DMS53 treated with DMSO at 0.1 percent for 48 hours (cell line): ENCODE measurements at regions not wholly inside any gene's neighbourhood (a gene's known extent, or its start where the extent isn't known, plus 50 kb on each side); places are given as distances from the start of the nearest gene placed in this dataset.

Experiments used
- DNase-seq: peaks from one replicate; lab custom pipeline; 2025; ENCODE audit not compliant: unreplicated experiment; lab: John Stamatoyannopoulos, UW

GRCh38 chr11:134513585-134514120 is 101.6 kb upstream of the B3GAT1 start:
- DNase-seq = no peak

- DNase-seq = no peak
Measured at GRCh38 chr11:134512571-134513538, 100.8 kb upstream of the B3GAT1 start.

GRCh38 chr11:134512061-134512460 is 100.0 kb upstream of the B3GAT1 start:
- DNase-seq = no peak

GRCh38 chr11:134511255-134511654 is 99.2 kb upstream of the B3GAT1 start:
- no peak for DNase-seq

GRCh38 chr11:134510233-134511040 is 98.4 kb upstream of the B3GAT1 start:
- no peak for DNase-seq

GRCh38 chr11:134509381-134510232 is 97.6 kb upstream of the B3GAT1 start:
- no peak for DNase-seq

GRCh38 chr11:134508219-134508990 is 96.4 kb upstream of the B3GAT1 start:
- DNase-seq = no peak

GRCh38 chr11:134506046-134506445 is 94.0 kb upstream of the B3GAT1 start:
- DNase-seq = no peak

- no peak for DNase-seq
Measured at GRCh38 chr11:134505125-134505524, 93.1 kb upstream of the B3GAT1 start.

GRCh38 chr11:134504146-134504905 is 92.3 kb upstream of the B3GAT1 start:
- no peak for DNase-seq

GRCh38 chr11:134503596-134503995 is 91.6 kb upstream of the B3GAT1 start:
- no peak for DNase-seq

GRCh38 chr11:134503100-134503499 is 91.1 kb upstream of the B3GAT1 start:
- DNase-seq = no peak

GRCh38 chr11:134502153-134502550 is 90.1 kb upstream of the B3GAT1 start:
- DNase-seq = no peak

- DNase-seq = no peak
Measured at GRCh38 chr11:134501406-134502152, 89.5 kb upstream of the B3GAT1 start.

- no peak for DNase-seq
Measured at GRCh38 chr11:134500621-134501020, 88.6 kb upstream of the B3GAT1 start.

GRCh38 chr11:134499990-134500389 is 87.9 kb upstream of the B3GAT1 start:
- DNase-seq = no peak

GRCh38 chr11:134498326-134499139 is 86.5 kb upstream of the B3GAT1 start:
- no peak for DNase-seq

GRCh38 chr11:134497586-134497985 is 85.5 kb upstream of the B3GAT1 start:
- peak; percentile 83 for DNase-seq
